ENCODE measurements at regions not wholly inside any gene's neighbourhood (a gene's known extent, or its start where the extent isn't known, plus 50 kb on each side); places are given as distances from the start of the nearest gene placed in this dataset.
A peak's percentile ranks its signal among the peaks of the same experiment; 100 is the strongest.

DNA sequence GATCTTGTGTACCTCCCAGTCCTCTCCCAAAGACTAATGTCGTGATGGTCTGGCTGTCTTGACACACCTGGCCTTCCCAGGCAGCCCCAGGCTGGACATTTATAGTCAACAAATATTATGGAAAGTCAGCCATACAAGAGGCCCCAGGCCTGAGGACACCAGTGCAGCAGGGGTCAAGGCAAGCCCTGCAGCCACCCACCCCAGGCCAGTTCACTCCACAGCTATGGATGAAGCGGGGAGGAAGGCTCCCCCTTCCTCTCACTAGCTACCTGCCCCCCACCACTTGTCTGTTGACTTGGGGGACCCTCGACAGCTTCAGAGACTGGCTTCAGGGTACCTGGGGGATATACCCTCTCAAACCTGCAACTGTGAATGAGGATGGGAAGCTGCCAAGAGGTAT lies 132.1 kb downstream of the MRPL14 start:
- no peaks in the 10 kb centered on the region for H3K9me3 ChIP-seq (ENCODE audit: control insufficient read depth, low read length)
- no peak overlapping the region for H3K27ac ChIP-seq (ENCODE audit: low read depth, low read length, severe bottlenecking)
- no peaks in the 10 kb centered on the region for H3K36me3 ChIP-seq (ENCODE audit: control insufficient read depth, insufficient read depth, low read length)
- peaks cover 14% of the 10 kb centered on the region for H3K4me1 ChIP-seq (ENCODE audit: control insufficient read depth, insufficient read depth, low read length, poor library complexity, severe bottlenecking)
- H3K4me3 ChIP-seq (ENCODE audit: extremely low read depth, insufficient read depth, low read length, poor library complexity, severe bottlenecking) = no peak overlapping the region
- 86 to 100% methylated on average over 1 of the region's 3 CpGs for WGBS, 2 experiments (ENCODE audit: insufficient coverage in 2 of 2)

DNA sequence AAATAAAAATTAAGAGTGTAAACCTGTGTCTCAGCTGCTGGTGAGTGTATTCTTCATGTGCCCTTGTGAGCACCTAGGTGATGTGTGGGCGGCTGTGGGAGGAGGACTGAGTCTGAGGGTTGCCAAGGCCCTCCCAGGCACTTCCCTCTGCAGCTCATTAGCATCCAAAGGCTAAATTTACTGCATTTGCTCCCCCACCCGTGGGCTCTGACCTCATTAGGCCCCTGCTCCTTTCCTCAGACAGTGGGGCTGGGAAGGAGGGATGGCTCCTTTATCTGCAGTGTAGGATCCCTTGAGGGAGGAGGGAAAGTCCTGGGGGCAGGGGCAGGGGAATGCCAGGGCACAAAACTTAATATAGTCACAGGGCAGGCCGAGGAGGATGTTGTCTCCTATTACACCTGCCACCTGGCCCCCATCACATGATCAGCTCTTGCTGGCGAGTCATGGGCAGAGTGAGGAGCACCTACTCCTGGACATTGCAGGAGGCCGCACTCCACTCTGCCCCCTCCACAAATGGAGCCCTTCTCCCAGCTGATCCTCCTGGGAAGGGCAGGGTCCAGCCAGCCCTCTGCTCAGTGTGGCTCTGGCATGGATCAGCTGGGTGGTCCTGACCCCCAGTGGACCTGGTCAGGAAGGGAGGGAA lies 133.2 kb downstream of the MRPL14 start:
- WGBS, 2 experiments (ENCODE audit: insufficient coverage in 2 of 2) = 84 to 100% methylated on average over 3 to 4 of the region's 5 CpGs

DNA sequence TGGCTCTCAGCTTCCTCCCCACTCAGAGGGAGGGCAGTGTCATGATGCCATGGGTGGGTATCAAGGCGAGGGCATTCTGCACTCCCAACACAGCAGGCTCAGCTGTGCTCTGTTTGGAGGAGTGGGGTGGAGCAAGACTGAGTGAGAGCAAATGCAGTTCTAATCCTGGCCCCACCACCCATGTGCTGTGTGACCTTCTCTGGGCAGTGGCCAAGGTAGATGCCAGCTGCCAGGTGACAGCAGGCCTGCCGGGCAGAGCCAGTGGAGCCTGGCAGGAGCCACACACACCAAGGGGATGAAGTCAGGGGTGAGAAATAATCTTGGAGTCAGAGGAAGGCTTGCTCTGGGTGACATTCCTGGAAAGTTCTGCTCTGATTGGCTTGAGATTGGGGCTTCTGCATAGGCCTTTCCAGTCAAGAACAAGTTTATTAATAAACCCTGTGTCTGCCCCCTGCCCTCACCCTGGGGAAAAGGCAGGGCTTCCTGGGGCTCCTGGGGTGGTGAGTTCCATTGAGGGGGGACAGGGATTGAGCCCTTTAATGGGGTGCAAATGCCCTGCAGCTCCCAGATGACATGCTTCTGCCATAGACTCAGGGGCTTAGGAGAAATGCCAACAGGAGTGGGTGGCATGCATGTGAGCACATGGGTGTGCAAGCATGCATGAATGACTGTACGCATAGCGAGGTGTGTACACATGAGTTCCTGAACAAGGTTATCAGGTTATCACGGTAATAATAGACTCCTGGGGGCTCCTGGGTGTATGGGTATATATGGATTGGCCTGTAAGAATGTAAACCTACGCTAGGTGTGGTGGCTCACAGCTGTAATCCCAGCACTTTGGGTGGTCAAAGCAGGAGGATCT lies 134.2 kb downstream of the MRPL14 start:
- Histone ChIP-seq H3K4me3 (ENCODE audit: extremely low read depth, insufficient read depth, low read length, poor library complexity, severe bottlenecking) (no peak overlapping the region), H3K36me3 (ENCODE audit: control insufficient read depth, insufficient read depth, low read length) (no peaks in the 10 kb centered on the region), H3K9me3 (ENCODE audit: control insufficient read depth, low read length) (no peaks in the 10 kb centered on the region), H3K27ac (ENCODE audit: low read depth, low read length, severe bottlenecking) (no peak overlapping the region), H3K4me1 (ENCODE audit: control insufficient read depth, insufficient read depth, low read length, poor library complexity, severe bottlenecking) (peaks cover 20% of the 10 kb centered on the region)
- 90 to 95% methylated on average over 4 to 5 of the region's 6 CpGs for WGBS, 2 experiments (ENCODE audit: insufficient coverage in 2 of 2)

More for the DNA sequence above, 133.2 kb downstream of the MRPL14 start:
- H3K9me3 ChIP-seq (ENCODE audit: control insufficient read depth, low read length) = no peaks in the 10 kb centered on the region
- H3K27ac ChIP-seq (ENCODE audit: low read depth, low read length, severe bottlenecking) = no peak overlapping the region
- peaks cover 20% of the 10 kb centered on the region for H3K4me1 ChIP-seq (ENCODE audit: control insufficient read depth, insufficient read depth, low read length, poor library complexity, severe bottlenecking)
- H3K36me3 ChIP-seq (ENCODE audit: control insufficient read depth, insufficient read depth, low read length) = no peaks in the 10 kb centered on the region
- H3K4me3 ChIP-seq (ENCODE audit: extremely low read depth, insufficient read depth, low read length, poor library complexity, severe bottlenecking) = no peak overlapping the region

DNA sequence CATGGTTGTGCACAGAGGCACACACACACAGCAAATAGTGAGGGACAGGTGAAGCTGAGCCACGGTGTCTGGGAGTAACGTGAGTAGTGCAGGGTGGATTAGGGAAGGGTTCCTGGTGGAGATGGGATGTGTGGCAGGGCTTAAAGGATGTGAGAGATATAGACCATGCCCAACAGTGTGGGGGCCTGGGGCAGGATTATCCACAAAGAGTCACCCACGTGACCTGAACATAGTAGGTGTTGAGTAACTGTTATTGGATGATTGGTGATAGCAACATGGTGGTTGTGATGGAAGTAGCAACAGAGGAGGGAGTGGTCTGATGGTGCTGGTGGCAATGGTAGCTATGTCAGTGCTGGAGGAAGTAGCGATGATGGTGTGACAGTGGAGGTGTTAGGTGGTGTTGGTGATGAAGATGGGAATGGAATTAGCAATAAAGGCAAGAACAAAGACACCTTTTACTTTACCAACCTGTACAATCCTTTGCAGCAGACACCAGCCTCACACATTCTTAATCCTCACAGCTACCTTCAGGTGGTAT lies 135.1 kb downstream of the MRPL14 start:
- H3K36me3 ChIP-seq (ENCODE audit: control insufficient read depth, insufficient read depth, low read length) = no peaks in the 10 kb centered on the region
- H3K27ac ChIP-seq (ENCODE audit: low read depth, low read length, severe bottlenecking) = no peak overlapping the region
- peaks cover 20% of the 10 kb centered on the region for H3K4me1 ChIP-seq (ENCODE audit: control insufficient read depth, insufficient read depth, low read length, poor library complexity, severe bottlenecking)
- no peak overlapping the region for H3K4me3 ChIP-seq (ENCODE audit: extremely low read depth, insufficient read depth, low read length, poor library complexity, severe bottlenecking)
- 94 to 100% methylated on average over 3 to 4 of the region's 4 CpGs for WGBS, 2 experiments (ENCODE audit: insufficient coverage in 2 of 2)
- H3K9me3 ChIP-seq (ENCODE audit: control insufficient read depth, low read length) = no peaks in the 10 kb centered on the region

DNA sequence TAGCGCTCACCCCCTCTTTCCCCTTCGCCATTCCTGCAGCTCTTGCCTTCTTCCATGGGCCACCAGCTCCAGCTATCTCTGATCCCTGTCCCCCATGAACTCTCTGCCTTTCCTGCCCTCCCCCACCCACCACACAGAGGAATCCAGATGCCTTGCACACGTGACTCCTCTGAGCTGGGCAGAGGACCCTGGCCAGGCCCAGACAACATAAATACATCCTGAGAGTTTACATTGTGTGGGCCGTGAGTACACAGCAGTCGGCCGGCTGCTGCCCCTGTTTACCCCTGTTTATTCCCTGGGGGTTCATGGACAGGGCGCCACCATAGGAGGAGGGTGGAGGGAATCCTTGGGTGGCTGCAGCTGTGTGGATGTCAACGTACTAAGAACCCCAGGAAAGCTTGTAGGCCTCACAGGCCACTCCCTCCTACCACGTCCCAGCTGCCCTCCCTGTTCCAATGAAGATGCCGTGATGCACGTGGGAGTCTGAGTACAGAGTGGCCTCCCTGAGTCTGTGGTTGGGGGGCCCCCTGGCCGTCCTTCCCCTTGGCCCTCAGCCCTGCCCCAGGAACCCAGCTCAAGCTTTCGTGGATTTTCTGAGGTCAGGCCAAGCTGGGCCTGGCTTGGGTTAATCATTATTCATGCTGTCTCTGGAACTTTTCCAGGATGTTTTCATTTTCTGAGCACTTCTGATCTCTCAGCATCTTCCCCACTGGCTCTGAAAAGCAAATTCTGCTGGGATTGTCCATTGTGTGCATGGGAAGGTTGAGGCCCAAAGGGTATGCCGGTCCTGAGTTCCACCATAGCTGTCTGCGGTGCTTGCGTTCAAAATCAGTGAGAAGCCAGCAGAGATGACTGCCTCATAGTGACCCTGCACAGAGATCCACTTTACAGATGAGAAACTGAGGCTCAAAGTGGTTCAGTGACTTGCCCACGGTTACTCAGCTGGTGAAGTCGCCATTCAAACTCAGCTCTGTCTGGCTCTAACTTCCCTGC lies 136.3 kb downstream of the MRPL14 start:
- WGBS, 2 experiments (ENCODE audit: insufficient coverage in 2 of 2) = 89 to 96% methylated on average over 12 to 15 of the region's 18 CpGs
- H3K9me3 ChIP-seq (ENCODE audit: control insufficient read depth, low read length) = no peaks in the 10 kb centered on the region
- H3K4me1 ChIP-seq (ENCODE audit: control insufficient read depth, insufficient read depth, low read length, poor library complexity, severe bottlenecking) = peaks cover 20% of the 10 kb centered on the region
- no peaks in the 10 kb centered on the region for H3K36me3 ChIP-seq (ENCODE audit: control insufficient read depth, insufficient read depth, low read length)
- peak overlapping the region; percentile 45 for H3K27ac ChIP-seq (ENCODE audit: low read depth, low read length, severe bottlenecking)
- no peak overlapping the region for H3K4me3 ChIP-seq (ENCODE audit: extremely low read depth, insufficient read depth, low read length, poor library complexity, severe bottlenecking)

DNA sequence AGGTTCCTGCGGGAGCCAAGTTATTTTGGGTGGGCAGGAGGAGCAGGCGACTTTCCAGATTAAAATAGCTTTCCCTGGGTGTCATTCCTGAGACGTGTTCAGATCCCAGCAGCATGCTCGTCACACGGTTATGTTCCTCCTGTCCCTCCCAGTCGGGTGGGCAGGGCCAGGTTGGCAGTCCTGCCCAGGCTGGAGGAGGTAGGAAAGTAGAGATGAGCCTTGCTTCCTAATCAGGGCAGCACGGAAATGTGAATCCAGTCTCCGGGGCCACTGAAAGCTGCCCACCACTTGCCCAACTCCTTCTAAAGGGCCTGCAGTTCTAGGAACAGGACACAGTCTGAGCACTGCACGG lies 137.0 kb downstream of the MRPL14 start:
- Histone ChIP-seq H3K4me3 (ENCODE audit: extremely low read depth, insufficient read depth, low read length, poor library complexity, severe bottlenecking) (no peak overlapping the region), H3K36me3 (ENCODE audit: control insufficient read depth, insufficient read depth, low read length) (no peaks in the 10 kb centered on the region), H3K27ac (ENCODE audit: low read depth, low read length, severe bottlenecking) (peak overlapping the region; percentile 45), H3K9me3 (ENCODE audit: control insufficient read depth, low read length) (no peaks in the 10 kb centered on the region), H3K4me1 (ENCODE audit: control insufficient read depth, insufficient read depth, low read length, poor library complexity, severe bottlenecking) (peaks cover 20% of the 10 kb centered on the region)
- WGBS, 2 experiments (ENCODE audit: insufficient coverage in 2 of 2) = 76 to 82% methylated on average over 7 to 9 of the region's 9 CpGs

DNA sequence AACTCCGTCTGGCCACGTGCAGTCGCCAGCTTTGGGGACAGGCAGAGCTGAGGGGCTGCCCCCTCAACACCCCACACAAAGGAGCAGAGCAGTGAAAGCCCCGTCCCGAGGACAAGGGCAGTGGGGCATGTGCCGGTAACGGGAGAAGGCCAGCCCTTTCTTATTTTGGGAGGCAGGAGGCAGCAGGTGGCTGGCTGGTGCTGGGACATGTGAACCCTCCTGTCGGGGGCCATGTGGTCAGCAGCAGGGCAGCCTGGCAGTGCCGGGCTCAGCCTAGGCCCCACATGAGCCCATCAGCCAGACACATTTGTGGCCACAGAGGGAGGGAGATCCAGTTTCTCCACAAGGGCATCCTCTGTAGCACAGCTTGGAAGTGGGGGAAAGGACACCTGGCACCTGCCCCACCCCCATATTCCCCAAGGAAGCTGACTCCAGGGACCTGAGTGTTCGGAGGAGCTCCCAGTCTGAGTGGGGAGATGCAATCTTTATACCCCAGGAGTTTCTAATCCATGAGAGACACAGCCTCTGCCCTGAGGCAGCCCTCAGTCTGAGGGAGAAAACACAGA lies 137.6 kb downstream of the MRPL14 start:
- H3K36me3 ChIP-seq (ENCODE audit: control insufficient read depth, insufficient read depth, low read length) = no peaks in the 10 kb centered on the region
- no peaks in the 10 kb centered on the region for H3K9me3 ChIP-seq (ENCODE audit: control insufficient read depth, low read length)
- H3K4me1 ChIP-seq (ENCODE audit: control insufficient read depth, insufficient read depth, low read length, poor library complexity, severe bottlenecking) = peaks cover 20% of the 10 kb centered on the region
- 87 to 92% methylated on average over 8 to 10 of the region's 10 CpGs for WGBS, 2 experiments (ENCODE audit: insufficient coverage in 2 of 2)
- no peak overlapping the region for H3K4me3 ChIP-seq (ENCODE audit: extremely low read depth, insufficient read depth, low read length, poor library complexity, severe bottlenecking)
- H3K27ac ChIP-seq (ENCODE audit: low read depth, low read length, severe bottlenecking) = no peak overlapping the region

DNA sequence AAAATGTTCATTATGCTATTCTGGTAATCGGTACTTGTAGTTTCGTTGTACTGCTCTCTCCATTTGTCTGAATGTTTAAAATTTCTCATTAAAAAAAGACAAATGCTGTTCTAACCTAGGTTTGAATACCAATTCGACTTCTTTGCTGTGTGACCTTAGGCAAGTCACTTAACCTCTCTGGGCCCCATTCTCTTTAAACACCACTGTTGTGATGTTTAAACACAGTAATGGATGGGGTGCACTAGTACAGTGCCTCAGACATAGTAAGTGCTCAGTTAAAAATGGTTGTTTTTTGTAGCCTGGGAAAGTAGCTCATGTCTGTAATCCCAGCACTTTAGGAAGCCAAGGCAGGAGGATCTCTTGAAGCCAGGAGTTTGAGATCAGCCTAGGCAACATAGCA lies 138.5 kb downstream of the MRPL14 start:
- Histone ChIP-seq H3K4me3 (ENCODE audit: extremely low read depth, insufficient read depth, low read length, poor library complexity, severe bottlenecking) (no peak overlapping the region), H3K27ac (ENCODE audit: low read depth, low read length, severe bottlenecking) (no peak overlapping the region), H3K9me3 (ENCODE audit: control insufficient read depth, low read length) (no peaks in the 10 kb centered on the region), H3K4me1 (ENCODE audit: control insufficient read depth, insufficient read depth, low read length, poor library complexity, severe bottlenecking) (peaks cover 19% of the 10 kb centered on the region), H3K36me3 (ENCODE audit: control insufficient read depth, insufficient read depth, low read length) (no peaks in the 10 kb centered on the region)
- WGBS, 2 experiments (ENCODE audit: insufficient coverage in 2 of 2) = 94 to 95% methylated on average over 2 to 3 of the region's 3 CpGs

DNA sequence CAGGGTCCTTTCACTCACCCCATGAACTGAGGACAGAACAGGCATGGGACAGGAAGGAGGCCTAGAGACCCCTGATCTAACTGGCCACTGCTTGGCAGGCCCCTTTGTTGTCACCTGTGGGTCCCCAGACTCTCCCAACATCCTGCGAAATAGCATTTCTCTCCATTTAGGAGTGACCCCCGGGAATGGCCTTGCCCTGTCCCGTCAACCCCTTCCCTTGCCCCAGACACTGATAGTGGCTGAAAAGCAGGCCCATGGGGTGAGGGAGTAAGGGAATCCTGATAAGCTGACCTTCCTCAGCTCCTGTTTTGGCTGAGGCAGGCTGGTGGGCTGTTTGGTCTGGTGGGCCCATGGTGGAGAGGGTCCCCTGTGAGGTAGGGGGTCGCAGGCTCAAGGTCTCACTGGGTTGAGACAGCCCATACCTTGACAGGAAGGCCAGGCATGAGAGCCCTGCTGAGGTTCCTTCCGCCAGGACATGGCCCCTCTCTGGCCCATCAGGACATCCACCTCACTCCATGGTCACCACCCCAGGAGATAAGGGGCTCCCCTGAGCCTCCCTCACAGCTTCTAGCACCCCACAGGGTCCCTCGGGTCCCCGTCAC lies 139.3 kb downstream of the MRPL14 start:
- Histone ChIP-seq H3K27ac (ENCODE audit: low read depth, low read length, severe bottlenecking) (no peak overlapping the region), H3K4me1 (ENCODE audit: control insufficient read depth, insufficient read depth, low read length, poor library complexity, severe bottlenecking) (peaks cover 18% of the 10 kb centered on the region), H3K4me3 (ENCODE audit: extremely low read depth, insufficient read depth, low read length, poor library complexity, severe bottlenecking) (no peak overlapping the region), H3K36me3 (ENCODE audit: control insufficient read depth, insufficient read depth, low read length) (no peaks in the 10 kb centered on the region), H3K9me3 (ENCODE audit: control insufficient read depth, low read length) (no peaks in the 10 kb centered on the region)
- 83 to 100% methylated on average over 2 to 4 of the region's 7 CpGs for WGBS, 2 experiments (ENCODE audit: insufficient coverage in 2 of 2)

Measured in mesodermal cell (in vitro differentiated cells).